Hepatocyte (in vitro differentiated cells): ENCODE measurements at regions not wholly inside any gene's neighbourhood (a gene's known extent, or its start where the extent isn't known, plus 50 kb on each side); places are given as distances from the start of the nearest gene placed in this dataset.
"Not testable (repeated sequence)": the region's sequence is repeated elsewhere in the genome, so short reads cannot be mapped to it uniquely, and the experiment has no call there.

ENCODE experiments used
- DNase-seq: peaks from one replicate; pipeline ENCODE4 v3.0.0-alpha.2; 2016; ENCODE audit warnings: low spot score
- H2AFZ ChIP-seq: fragments of 200-600 bp; sonication (generic); 2 replicates; pipeline ENCODE4 v1.6.0; 2016; ENCODE audit warnings: antibody characterized with exemption, mild to moderate bottlenecking
- H3K27ac ChIP-seq: fragments of 200-600 bp; sonication (generic); 2 replicates; pipeline ENCODE4 v1.5.1; 2016; ENCODE audit warnings: mild to moderate bottlenecking
- H3K27me3 ChIP-seq: fragments of 200-600 bp; sonication (generic); 2 replicates; pipeline ENCODE4 v1.6.1; 2016
- H3K36me3 ChIP-seq: fragments of 200-600 bp; sonication (generic); replicated peaks from 2 replicates; pipeline ENCODE4 v1.5.1; 2016; ENCODE audit warnings: low read depth; ENCODE audit not compliant: insufficient read depth
- H3K4me1 ChIP-seq: fragments of 200-600 bp; sonication (generic); 2 replicates; pipeline ENCODE4 v1.5.1; 2016; ENCODE audit warnings: mild to moderate bottlenecking, moderate library complexity; ENCODE audit not compliant: insufficient read depth
- H3K4me2 ChIP-seq: fragments of 200-600 bp; sonication (generic); 2 replicates; pipeline ENCODE4 v1.6.0; 2016
- H3K4me3 ChIP-seq: fragments of 200-600 bp; sonication (generic); 2 replicates; pipeline ENCODE4 v1.5.1; 2016; ENCODE audit warnings: mild to moderate bottlenecking
- H3K79me2 ChIP-seq: fragments of 200-600 bp; sonication (generic); 2 replicates; pipeline ENCODE4 v1.6.0; 2017; ENCODE audit warnings: mild to moderate bottlenecking
- H3K9me2 ChIP-seq: fragments of 200-600 bp; sonication (generic); replicated peaks from 2 replicates; pipeline ENCODE4 v1.6.0; 2017; ENCODE audit warnings: mild to moderate bottlenecking; ENCODE audit not compliant: insufficient read depth
- H3K9me3 ChIP-seq: fragments of 200-600 bp; sonication (generic); 2 replicates; pipeline ENCODE4 v1.5.1; 2016; ENCODE audit warnings: low read depth, mild to moderate bottlenecking
- H4K20me1 ChIP-seq: fragments of 200-600 bp; sonication (generic); 2 replicates; pipeline ENCODE4 v1.6.0; 2016; ENCODE audit warnings: mild to moderate bottlenecking; ENCODE audit not compliant: insufficient read depth, poor library complexity, severe bottlenecking
- EZH2 ChIP-seq: fragments of 200-600 bp; sonication (generic); IDR thresholded peaks from 2 replicates; pipeline ENCODE4 v1.6.1; 2016; ENCODE audit warnings: antibody characterized with exemption, mild to moderate bottlenecking, borderline replicate concordance
- EZH2phosphoT487 ChIP-seq: fragments of 200-600 bp; sonication (generic); IDR thresholded peaks from one replicate; pipeline ENCODE4 v1.6.1; 2018; ENCODE audit warnings: antibody characterized with exemption, mild to moderate bottlenecking, low read depth, moderate library complexity; ENCODE audit not compliant: unreplicated experiment, severe bottlenecking
- WGBS: methylation state at CpG from one replicate; pipeline ENCODE4 v1.1.6; 2016; ENCODE audit warnings: low lambda C conversion rate; ENCODE audit errors: missing lambda C conversion rate; 5-methylcytosine and 5-hydroxymethylcytosine counted together
- TF ChIP-seq, protein P1 (sequence below): fragments of 200-600 bp; sonication (generic); IDR thresholded peaks from 2 replicates; pipeline ENCODE4 v1.5.1; 2016; ENCODE audit warnings: antibody characterized with exemption, mild to moderate bottlenecking; ENCODE audit not compliant: poor library complexity

DNA sequence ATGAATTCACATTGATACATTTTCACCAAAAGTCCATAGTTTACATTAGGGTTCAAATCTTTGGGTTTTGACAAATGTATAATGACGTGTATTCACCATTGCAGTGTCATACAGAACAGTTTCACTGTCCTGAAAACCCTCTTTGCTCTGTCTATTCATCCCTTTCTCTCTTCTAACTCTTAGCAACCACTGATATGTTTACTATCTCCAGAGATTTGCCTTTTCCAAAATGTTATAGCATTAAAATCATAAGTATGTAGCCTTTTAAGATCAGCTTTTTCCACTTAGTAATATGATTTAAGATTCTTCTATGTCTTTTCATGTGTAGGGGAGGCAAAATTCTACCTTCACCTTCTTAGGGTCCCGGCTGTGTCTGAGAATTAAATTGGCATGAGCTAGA lies 203.8 kb downstream of the TPRG1 start:
- no peak for DNase-seq
- Histone ChIP-seq H3K27ac (no peak overlapping the region), H3K4me1 (no peaks in the 10 kb centered on the region), H3K4me3 (no peak overlapping the region), H2AFZ (no peak overlapping the region), H3K27me3 (no peaks in the 10 kb centered on the region), H3K9me3 (no peaks in the 10 kb centered on the region), H3K79me2 (no peaks in the 10 kb centered on the region), H3K9me2 (no peaks in the 10 kb centered on the region), H3K36me3 (no peaks in the 10 kb centered on the region), H3K4me2 (no peak overlapping the region), H4K20me1 (no peaks in the 10 kb centered on the region)
- WGBS = 79% methylated on average over 2 of the region's 2 CpGs
- TF ChIP-seq, protein P1, sequence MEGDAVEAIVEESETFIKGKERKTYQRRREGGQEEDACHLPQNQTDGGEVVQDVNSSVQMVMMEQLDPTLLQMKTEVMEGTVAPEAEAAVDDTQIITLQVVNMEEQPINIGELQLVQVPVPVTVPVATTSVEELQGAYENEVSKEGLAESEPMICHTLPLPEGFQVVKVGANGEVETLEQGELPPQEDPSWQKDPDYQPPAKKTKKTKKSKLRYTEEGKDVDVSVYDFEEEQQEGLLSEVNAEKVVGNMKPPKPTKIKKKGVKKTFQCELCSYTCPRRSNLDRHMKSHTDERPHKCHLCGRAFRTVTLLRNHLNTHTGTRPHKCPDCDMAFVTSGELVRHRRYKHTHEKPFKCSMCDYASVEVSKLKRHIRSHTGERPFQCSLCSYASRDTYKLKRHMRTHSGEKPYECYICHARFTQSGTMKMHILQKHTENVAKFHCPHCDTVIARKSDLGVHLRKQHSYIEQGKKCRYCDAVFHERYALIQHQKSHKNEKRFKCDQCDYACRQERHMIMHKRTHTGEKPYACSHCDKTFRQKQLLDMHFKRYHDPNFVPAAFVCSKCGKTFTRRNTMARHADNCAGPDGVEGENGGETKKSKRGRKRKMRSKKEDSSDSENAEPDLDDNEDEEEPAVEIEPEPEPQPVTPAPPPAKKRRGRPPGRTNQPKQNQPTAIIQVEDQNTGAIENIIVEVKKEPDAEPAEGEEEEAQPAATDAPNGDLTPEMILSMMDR = no peak
- TF ChIP-seq EZH2 = no peak
- no peak for TF ChIP-seq EZH2phosphoT487

GRCh38 chr3:189383630-189384029 lies 211.9 kb downstream of the TPRG1 start:
- Histone ChIP-seq H3K4me3 (no peak overlapping the region), H3K27me3 (no peaks in the 10 kb centered on the region), H3K79me2 (no peaks in the 10 kb centered on the region), H3K9me2 (no peaks in the 10 kb centered on the region), H2AFZ (no peak overlapping the region), H3K4me1 (no peaks in the 10 kb centered on the region), H3K9me3 (no peaks in the 10 kb centered on the region), H3K4me2 (no peak overlapping the region), H3K27ac (no peak overlapping the region), H3K36me3 (no peaks in the 10 kb centered on the region), H4K20me1 (no peaks in the 10 kb centered on the region)
- DNase-seq = no peak
- no peak for TF ChIP-seq EZH2phosphoT487
- no peak for TF ChIP-seq EZH2
- TF ChIP-seq, protein P1 = no peak
- 76% methylated on average over 1 of the region's 1 CpG for WGBS

GRCh38 chr3:189385880-189386279 lies 214.1 kb downstream of the TPRG1 start:
- not testable (repeated sequence) for H3K9me3 ChIP-seq, H4K20me1 ChIP-seq, H3K4me1 ChIP-seq, H2AFZ ChIP-seq, H3K27ac ChIP-seq, H3K79me2 ChIP-seq, H3K36me3 ChIP-seq, H3K4me3 ChIP-seq, DNase-seq, H3K4me2 ChIP-seq, H3K9me2 ChIP-seq, H3K27me3 ChIP-seq
- 69% methylated on average over 1 of the region's 1 CpG for WGBS

DNA sequence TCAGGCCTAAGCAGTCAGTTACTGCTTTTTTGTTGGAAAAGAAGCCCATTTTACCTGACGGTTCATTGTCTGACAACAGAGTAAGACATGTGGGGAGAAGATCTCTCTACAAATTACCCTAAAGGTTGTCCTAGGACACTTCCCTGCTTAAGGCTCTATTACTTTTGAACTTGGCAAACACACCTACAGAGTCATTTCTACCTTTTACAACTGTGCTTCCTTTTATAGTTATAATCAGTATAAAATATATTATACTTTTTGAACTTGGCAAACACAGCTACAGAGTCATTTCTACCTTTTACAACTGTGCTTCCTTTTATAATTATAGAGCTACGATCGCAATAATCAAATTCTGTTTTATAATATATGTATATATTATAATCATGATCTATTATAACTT lies 215.0 kb downstream of the TPRG1 start:
- Histone ChIP-seq H3K9me2 (no peaks in the 10 kb centered on the region), H3K4me3 (no peak overlapping the region), H3K79me2 (no peaks in the 10 kb centered on the region), H3K27me3 (no peaks in the 10 kb centered on the region), H3K27ac (no peak overlapping the region), H3K4me1 (no peaks in the 10 kb centered on the region), H3K36me3 (no peaks in the 10 kb centered on the region), H4K20me1 (no peaks in the 10 kb centered on the region), H3K9me3 (no peaks in the 10 kb centered on the region), H3K4me2 (no peak overlapping the region), H2AFZ (no peak overlapping the region)
- DNase-seq = no peak
- 74% methylated on average over 3 of the region's 3 CpGs for WGBS
- TF ChIP-seq EZH2 (no peak), EZH2phosphoT487 (no peak)
- TF ChIP-seq, protein P1 = no peak
